ENCODE measurements at regions not wholly inside any gene's neighbourhood (a gene's known extent, or its start where the extent isn't known, plus 50 kb on each side); places are given as distances from the start of the nearest gene placed in this dataset.
"Not testable (repeated sequence)": the region's sequence is repeated elsewhere in the genome, so short reads cannot be mapped to it uniquely, and the experiment has no call there.

DNA sequence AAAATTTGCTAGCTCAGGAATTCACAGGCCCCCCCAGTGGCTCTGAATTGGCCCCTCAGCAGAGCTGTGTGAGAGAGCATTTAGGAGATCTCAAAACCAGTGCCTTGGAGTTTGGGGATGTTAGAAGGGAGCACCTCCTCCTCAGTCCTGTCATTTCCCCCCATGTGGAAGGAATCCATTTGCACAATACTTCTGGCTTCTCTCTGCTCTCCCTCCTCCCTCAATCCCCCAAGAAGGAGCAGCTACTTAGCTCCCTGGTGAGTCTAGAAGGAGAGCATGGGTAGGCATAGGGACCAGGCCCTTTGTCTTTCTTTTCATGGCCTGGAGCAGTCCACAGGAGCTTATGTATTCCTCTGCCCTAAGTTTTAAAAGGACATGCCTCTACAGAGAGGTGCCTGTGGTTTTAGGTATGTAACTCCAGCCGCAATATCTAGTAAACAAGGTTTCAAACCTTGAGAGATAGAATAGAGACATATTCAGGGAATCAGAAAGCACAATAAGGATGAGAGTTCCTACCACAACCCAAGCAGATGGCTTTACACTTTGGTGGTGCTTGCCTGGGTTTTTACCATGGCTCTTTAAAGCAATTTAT lies 199.4 kb downstream of the FCRL5 start:
- H3K9me3 ChIP-seq = no peaks in the 10 kb centered on the region
- ATAC-seq (no peak), DNase-seq (no peak)
- H3K4me1 ChIP-seq = peaks cover 0 to 8% (median 4%) of the 10 kb centered on the region in 9 donors
- intact Hi-C loops (cut with DNase I) = no loop called here
- WGBS, 2 donors = 90% methylated on average over 1 of the region's 1 CpG
- H3K4me3 ChIP-seq = no peak overlapping the region
- no peaks in the 10 kb centered on the region for H3K36me3 ChIP-seq
- H3K27ac ChIP-seq = no peak overlapping the region
- TF ChIP-seq, protein P1, sequence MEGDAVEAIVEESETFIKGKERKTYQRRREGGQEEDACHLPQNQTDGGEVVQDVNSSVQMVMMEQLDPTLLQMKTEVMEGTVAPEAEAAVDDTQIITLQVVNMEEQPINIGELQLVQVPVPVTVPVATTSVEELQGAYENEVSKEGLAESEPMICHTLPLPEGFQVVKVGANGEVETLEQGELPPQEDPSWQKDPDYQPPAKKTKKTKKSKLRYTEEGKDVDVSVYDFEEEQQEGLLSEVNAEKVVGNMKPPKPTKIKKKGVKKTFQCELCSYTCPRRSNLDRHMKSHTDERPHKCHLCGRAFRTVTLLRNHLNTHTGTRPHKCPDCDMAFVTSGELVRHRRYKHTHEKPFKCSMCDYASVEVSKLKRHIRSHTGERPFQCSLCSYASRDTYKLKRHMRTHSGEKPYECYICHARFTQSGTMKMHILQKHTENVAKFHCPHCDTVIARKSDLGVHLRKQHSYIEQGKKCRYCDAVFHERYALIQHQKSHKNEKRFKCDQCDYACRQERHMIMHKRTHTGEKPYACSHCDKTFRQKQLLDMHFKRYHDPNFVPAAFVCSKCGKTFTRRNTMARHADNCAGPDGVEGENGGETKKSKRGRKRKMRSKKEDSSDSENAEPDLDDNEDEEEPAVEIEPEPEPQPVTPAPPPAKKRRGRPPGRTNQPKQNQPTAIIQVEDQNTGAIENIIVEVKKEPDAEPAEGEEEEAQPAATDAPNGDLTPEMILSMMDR (IDR thresholded peaks at IDR 0.05) = no peak
- peaks cover 0 to 20% (median 8%) of the 10 kb centered on the region in 7 donors for H3K27me3 ChIP-seq

DNA sequence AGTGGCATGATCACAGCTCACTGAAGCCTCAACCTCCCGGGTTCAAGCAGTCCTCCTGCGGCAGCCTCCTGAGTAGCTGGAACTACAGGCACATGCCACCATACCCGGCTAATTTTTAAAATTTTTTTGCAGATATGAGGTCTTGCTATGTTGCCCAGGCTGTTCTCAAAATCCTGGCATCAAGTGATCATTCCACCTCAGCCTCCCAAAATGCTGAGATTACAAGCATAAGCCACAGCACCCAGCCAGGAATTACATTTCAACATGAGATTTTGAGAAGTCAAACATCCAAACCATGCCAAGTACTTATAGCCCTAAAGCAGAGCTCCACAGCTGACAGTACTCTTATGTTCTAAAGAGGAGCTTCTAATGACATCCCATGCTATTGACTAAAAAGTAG lies 200.1 kb downstream of the FCRL5 start:
- H3K27ac ChIP-seq = no peak overlapping the region
- intact Hi-C loops (cut with DNase I) = no loop called here
- TF ChIP-seq, protein P1 (IDR thresholded peaks at IDR 0.05) = no peak
- no peaks in the 10 kb centered on the region for H3K9me3 ChIP-seq
- no peak overlapping the region for H3K4me3 ChIP-seq
- ATAC-seq (no peak), DNase-seq (no peak)
- H3K36me3 ChIP-seq = no peaks in the 10 kb centered on the region
- 84 to 94% methylated on average over 3 of the region's 3 CpGs for WGBS, 2 donors
- H3K27me3 ChIP-seq = peaks cover 0 to 20% (median 11%) of the 10 kb centered on the region in 7 donors
- peaks cover 0 to 6% (median under 1%) of the 10 kb centered on the region in 9 donors for H3K4me1 ChIP-seq

DNA sequence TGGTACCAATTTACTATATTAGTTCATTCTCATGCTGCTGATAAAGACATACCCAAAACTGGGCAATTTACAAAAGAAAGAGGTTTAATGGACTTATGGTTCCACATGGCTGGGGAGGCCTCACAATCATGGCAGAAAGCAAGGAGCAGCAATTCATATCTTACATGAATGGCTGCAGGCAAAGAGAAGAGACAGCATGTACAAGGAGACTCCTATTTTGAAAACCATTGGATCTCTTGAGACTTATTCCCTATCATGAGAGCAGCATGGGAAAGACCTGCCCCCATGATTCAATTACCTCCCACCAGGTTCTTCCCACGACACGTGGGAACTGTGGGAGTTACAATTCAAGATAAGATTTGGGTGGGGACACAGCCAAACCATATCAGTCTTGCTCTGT lies 200.5 kb downstream of the FCRL5 start:
- intact Hi-C loops (cut with DNase I); H3K27ac ChIP-seq; H3K36me3 ChIP-seq; ATAC-seq; H3K9me3 ChIP-seq; H3K4me1 ChIP-seq; H3K4me3 ChIP-seq; DNase-seq: not testable (repeated sequence)
- WGBS, 2 donors = 33 to 52% methylated on average over 2 of the region's 2 CpGs
- H3K27me3 ChIP-seq = peaks cover 0 to 20% (median 11%) of the 10 kb centered on the region in 7 donors

DNA sequence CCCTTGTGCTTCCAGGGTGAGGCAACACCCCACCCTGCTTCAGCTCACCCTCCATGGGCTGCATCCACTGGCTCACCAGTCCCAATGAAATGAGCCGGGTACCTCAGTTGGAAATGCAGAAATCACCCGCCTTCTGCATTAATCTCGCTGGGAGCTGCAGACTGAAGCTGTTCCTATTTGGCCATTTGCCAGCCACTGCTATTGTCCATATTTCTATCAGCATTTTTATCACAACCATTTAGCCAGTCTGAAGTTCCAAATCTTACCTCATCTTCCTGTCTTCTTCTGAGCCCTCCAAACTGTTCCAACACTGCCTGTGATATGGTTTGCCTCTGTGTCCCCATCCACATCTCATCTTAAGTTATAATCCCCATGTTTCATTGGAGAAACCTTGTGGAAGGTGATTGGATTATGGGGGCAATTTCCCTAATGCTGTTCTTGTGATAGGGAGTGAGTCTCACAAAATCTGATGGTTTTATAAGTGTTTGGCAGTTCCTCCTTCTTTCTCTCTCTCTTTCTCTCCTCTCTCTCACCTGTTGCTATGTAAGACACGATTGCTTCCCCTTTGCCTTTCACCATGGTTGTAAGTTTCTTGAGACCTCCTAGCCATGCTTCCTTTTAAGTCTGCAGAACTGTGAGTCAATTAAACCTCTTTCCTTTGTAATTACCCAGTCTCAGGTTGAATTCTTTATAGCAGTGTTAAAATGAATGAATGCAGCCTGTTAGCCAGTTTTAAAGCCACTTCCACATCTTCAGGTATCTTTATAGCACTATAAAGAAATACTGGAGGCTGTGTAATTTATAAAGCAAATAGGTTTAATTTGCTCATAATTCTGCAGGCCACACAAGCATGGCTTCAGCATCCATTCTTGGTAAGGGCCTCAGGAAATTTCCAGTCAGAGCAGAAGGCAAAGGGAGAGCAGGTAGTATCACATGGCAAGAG lies 203.5 kb downstream of the FCRL5 start:
- Histone ChIP-seq H3K36me3 (no peaks in the 10 kb centered on the region), H3K27me3 (peaks cover 0 to 20% (median 7%) of the 10 kb centered on the region in 7 donors), H3K27ac (no peak overlapping the region), H3K4me3 (no peak overlapping the region), H3K9me3 (no peaks in the 10 kb centered on the region), H3K4me1 (no peaks in the 10 kb centered on the region)
- ATAC-seq = no peak
- TF ChIP-seq, protein P1 (IDR thresholded peaks at IDR 0.05) = no peak
- WGBS, 2 donors = 57 to 58% methylated on average over 4 of the region's 4 CpGs
- DNase-seq = no peak
- intact Hi-C loops (cut with DNase I) = no loop called here
